Activated gamma-delta T cell treated with Interleukin-2 at 50 U/mL for 16 hours (primary cell): ENCODE measurements at regions not wholly inside any gene's neighbourhood (a gene's known extent, or its start where the extent isn't known, plus 50 kb on each side); places are given as distances from the start of the nearest gene placed in this dataset.

Source experiments
- DNase-seq: peaks from one replicate; pipeline ENCODE4 v3.0.0-alpha.2; 2020

GRCh38 chr5:73337586-73338255, 110.9 kb downstream of the FOXD1 start:
- DNase-seq: no peak

DNA sequence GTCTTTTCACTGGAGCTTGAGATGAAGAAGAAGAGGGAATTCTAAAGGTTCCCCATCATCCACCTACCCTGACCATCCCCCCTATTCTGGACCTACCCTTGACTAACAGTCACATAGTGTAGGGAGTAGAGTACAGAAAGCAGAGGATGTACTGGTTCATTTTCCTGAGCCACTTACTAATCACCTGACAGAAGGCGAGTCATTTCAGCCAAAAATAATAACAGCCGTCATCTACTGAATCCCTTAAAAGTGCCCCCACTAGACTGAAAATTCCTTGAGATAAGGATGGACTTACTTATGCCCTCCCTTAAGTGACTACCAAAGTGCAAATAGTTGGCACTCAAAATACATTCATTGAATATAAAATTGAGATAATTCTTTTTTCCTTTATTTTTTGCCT, 112.2 kb downstream of the FOXD1 start:
- DNase-seq: no peak

- no peak for DNase-seq
Observed at GRCh38 chr5:73333944-73334703, 114.5 kb downstream of the FOXD1 start.

- DNase-seq: no peak
Observed at GRCh38 chr5:73330613-73331012, 118.0 kb downstream of the FOXD1 start.

DNA sequence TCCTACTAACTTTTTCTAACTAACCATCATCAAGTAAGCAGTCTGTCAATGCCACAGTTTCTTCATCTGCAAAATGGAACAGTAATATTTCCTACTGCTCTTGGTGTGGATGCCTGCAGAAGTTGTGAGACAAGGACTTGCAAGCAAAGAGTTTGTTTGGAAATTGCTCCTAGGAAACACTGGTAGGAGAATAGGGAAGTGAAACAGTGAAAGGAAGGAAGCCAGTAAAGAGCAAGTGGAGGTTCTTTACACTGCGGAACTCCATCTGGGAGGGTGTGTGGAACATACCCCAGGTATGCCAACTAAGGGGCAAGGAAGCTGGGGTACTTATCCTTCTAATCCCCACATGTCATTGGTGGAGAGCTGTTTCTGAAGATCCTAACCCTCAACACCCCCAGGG, 119.9 kb downstream of the FOXD1 start:
- DNase-seq: no peak

- no peak for DNase-seq
Observed at GRCh38 chr5:73327908-73328455, 120.6 kb downstream of the FOXD1 start.

DNA sequence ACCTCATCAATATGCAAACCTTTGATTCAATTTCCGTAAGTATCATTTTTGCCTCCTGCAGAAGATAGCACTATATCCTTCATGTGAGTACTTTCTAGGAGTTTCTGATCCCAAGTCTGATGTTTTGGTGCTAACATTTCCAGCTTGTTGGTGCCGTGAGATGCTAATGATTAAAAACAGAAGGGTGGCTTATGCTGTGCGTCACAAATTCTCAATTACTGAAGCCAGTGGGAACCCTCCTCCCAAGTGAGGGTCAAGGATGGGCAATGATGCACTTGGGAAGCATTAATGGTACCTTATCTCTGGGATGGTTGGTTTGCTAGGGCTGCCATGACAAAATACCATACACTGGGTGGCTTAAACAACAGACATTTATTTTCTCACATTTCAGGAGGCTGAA, 123.0 kb downstream of the FOXD1 start:
- no peak for DNase-seq

GRCh38 chr5:73323466-73323865, 125.1 kb downstream of the FOXD1 start:
- DNase-seq: no peak

GRCh38 chr5:73322437-73323076, 126.0 kb downstream of the FOXD1 start:
- no peak for DNase-seq

DNA sequence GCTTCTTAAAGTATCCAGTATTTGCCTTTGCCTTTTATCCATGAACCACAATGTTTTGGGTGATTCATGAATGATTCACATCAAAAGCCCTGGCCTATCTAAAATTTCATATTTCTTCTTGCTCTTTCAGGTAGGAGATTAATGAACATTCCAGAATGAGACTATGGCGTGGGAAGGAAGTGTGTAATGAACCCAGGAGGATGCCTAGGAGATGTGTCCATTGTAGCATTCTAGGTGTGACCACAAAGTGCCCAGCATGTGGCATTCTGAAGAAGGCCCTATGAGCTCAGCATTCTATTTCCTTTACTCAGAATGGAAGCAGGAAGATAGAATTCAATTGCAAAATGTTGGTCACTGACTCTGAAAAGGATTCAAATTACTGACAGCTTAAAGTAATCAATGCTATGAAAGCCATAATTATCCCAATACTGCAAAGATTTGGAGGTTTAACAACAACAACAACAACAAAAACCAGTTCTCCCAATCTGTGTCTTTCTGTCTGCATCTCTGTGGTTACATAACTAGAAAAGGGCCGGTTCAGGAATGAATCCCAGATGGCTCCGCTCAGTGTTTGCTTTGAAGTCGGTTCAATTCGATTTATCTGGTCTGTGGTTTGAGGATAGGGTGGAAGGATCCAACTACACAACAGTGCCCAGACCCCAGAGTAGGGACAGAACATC, 126.7 kb downstream of the FOXD1 start:
- DNase-seq: no peak

GRCh38 chr5:73319036-73319435, 129.5 kb downstream of the FOXD1 start:
- no peak for DNase-seq

DNA sequence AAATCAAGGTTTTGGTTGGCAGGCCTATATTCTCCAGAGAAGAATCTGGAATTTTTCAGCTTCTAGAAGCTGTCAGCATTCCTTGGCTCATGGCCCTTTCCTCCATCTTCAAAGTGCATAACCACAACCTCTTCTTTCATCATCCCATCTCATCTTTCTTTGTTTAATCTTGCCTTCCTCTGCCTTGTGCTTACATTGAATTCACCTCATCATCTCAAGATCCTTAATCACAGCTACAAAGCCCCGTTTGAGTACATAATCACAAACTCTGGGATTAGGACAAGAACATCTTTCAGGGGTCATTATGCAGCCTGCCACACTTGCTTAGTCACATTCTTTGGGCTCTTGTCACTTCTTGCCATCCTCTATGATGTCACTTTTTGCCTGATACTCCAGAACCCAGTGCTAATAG, 130.3 kb downstream of the FOXD1 start:
- DNase-seq: no peak

GRCh38 chr5:73317523-73317922, 131.1 kb downstream of the FOXD1 start:
- DNase-seq: no peak

DNA sequence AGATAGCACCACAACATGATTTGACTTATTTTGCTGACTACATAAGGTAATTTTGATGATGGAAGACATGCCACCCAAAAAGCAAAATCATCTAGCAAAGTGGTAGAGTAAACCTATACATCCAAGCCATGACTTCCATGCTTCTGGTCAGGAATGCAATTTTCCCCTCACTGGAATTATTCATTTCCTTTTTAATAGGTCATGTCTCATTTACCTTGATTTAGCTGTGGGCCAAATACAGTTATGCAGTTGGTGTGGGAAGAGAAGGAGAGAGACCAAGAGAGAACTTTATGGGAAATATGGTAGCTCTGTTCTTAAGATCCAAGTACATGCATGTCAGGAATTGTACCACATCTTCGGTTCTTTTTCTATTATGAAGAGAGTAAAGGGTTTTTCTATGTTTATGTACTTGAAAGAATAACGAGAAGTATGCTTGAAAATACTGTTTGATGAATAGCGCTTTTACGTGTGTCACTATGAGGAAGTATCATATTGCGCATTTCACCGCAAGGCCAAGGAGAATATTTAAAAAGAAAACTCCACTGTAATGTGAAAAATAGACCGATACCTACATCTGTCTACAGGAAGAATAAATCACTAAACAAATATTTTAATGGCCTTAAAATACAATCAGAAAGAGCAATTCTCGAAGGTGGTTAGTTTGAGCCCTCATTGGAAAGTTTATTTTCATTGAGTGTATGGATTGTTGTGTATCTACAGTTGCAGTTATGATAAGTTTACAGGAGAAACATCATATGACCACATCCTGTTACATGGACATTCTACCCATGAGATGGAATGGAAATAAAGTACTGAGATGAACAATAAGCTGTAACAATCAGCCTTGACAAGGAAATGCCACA, 134.0 kb downstream of the FOXD1 start:
- no peak for DNase-seq

DNA sequence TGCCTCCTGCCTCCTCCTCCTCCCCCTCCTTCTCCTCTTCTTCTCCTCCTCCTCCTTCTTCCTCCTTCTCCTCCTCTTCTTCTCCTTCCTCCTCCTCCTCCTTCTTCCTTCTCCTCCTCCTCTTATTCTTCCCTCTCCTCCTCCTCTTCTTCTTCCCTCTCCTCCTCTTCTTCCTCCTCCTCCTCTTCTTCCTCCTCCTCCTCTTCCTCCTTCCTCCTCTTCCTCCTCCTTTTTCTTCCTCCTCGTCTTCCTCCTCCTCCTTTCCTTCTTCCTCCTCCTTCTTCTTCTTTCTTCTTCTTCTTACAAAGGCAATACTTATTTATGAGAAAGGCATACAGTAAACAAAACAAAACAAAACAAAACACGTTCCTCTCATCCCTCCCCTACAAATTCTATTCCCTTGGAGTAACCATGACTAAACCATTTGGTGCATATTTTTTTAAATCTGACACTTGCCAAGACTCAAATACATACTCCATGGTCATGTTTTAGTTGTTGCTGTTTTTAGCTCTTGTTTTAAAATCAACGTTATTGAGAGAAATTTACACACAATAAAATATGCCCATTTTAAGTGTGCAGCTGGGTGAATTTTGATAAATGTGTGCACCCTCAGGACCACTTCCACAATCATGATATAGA, 135.6 kb downstream of the FOXD1 start:
- DNase-seq: no peak

DNA sequence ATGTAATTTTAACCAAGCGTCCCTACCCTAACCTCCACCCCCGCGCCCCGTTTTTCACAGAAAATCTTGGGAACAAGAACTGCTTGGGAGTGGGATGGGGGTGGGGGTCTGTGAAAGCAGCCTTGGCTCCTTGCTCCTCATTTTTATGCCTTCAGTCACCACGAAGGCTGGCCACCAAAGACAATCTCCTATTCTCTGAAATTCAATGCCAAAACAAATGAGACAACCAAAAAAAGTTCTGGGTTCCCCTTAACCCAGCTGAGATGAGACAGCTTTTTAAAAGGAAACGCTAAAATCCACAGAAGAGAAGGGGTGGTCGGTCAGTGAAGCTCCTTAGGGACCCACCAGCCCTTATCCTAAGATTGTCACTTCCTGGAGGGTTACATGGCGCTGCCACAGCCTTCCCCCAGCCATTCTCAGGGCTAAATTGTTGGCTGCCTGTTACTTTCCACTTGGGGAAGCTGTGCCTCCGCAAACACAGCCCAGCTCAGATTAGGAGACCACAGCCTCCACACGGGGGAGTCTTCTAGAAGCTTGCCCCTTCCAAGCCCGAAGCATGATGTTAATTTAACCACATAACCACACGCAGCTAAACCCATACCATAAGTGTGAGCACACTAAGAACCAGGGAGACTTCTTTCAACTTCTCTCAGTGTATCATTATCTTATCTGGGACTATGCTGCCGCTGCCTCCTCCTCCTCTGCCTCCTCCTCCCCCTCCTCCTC, 136.3 kb downstream of the FOXD1 start:
- peak; percentile 20 for DNase-seq

GRCh38 chr5:73311291-73312110, 137.1 kb downstream of the FOXD1 start:
- DNase-seq: no peak

- DNase-seq: no peak
Observed at GRCh38 chr5:73307645-73308355, 134.8 kb downstream of the TMEM174 start.

DNA sequence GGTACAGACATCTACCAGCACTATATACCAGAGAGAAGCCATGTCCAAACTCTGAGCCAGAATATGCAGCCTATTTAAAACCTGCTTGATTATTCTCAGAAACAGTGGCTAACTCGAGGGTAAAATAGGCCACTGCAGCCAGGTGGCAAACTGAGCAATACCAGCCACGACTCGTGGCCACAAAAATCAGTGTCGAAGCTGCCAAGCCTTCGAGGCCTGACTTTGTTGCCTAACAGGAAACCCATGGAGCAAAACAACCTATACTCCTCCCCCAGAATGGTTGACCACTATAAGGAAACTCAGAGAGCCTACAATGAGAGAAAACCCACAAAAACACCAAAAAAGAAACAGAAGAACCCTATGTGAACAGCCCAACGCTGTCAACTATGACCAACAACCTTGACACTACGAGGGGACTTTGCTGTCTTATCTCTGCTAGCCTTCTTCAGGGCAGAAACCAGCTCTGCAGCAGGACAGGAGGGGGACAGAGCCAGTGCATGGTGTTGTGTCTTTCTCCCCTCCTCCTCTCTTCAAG, 133.8 kb downstream of the TMEM174 start:
- no peak for DNase-seq
